GM12875 (cell line): ENCODE measurements at regions not wholly inside any gene's neighbourhood (a gene's known extent, or its start where the extent isn't known, plus 50 kb on each side); places are given as distances from the start of the nearest gene placed in this dataset.

Experiments used
- H3K4me3 ChIP-seq: one replicate; pipeline ENCODE4 v1.5.1; 2011; ENCODE audit warnings: low read depth, low read length, control low read depth
- TF ChIP-seq, protein P1 (sequence below): IDR thresholded peaks from 2 replicates; pipeline ENCODE4 v1.5.1; 2011; ENCODE audit warnings: low read depth, mild to moderate bottlenecking, control low read depth, inconsistent platforms, low read length, moderate library complexity, borderline replicate concordance; ENCODE audit not compliant: insufficient read depth

DNA sequence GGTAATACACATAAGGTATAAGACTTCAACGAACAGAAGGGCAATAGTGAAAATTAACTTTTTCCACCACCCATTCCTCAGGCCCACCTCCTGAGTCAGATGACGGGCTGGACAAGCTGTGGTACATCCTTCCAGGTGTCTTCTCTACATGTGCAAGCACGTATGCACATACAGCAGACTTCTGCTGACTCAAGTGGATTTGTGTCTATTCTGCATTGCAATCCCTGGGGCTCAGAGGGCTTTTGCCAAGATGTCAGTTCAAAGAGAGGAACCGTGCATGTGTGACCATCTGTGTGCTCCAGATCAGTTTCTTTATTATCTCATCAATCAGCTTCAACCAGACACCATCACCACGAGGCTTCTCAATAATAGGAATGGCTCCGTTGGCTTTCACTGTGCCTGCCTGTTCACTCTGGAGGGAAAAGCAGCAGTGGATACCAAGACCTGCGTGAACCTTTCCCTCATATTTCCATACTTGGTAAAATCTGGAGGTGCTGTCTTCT is 288.4 kb downstream of the MTRR start:
- H3K4me3 ChIP-seq, result no peak overlapping the region
- TF ChIP-seq, protein P1, sequence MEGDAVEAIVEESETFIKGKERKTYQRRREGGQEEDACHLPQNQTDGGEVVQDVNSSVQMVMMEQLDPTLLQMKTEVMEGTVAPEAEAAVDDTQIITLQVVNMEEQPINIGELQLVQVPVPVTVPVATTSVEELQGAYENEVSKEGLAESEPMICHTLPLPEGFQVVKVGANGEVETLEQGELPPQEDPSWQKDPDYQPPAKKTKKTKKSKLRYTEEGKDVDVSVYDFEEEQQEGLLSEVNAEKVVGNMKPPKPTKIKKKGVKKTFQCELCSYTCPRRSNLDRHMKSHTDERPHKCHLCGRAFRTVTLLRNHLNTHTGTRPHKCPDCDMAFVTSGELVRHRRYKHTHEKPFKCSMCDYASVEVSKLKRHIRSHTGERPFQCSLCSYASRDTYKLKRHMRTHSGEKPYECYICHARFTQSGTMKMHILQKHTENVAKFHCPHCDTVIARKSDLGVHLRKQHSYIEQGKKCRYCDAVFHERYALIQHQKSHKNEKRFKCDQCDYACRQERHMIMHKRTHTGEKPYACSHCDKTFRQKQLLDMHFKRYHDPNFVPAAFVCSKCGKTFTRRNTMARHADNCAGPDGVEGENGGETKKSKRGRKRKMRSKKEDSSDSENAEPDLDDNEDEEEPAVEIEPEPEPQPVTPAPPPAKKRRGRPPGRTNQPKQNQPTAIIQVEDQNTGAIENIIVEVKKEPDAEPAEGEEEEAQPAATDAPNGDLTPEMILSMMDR, result no peak

DNA sequence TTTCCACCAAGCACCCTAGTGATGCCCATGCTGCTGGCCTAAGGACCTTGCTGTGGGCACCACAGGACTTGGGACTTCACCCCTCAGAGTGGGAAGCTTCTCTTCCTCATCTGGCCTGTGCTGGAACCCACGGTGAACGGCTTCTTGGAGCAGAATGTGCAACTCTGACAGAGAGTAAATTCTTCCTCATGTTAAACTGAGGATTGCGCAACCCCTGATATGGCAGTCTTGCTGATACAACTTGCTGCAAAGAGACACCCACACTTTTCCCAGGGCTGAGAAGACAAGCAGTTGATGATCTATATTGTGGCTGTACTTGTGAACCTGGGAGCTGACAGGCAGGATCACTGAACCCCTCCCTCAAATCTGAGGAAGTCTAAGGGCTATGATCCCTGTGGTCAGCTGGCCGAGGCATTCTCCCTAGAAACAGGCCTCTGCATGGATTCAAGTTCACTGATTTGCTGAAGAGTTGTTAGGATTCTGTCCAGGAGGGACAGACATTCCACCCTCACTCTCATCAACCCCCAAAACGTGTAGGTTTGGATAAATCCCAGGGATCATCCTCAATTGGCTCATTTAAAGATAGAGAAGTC is 307.2 kb downstream of the MTRR start:
- TF ChIP-seq, protein P1, result no peak
- H3K4me3 ChIP-seq, result no peak overlapping the region

DNA sequence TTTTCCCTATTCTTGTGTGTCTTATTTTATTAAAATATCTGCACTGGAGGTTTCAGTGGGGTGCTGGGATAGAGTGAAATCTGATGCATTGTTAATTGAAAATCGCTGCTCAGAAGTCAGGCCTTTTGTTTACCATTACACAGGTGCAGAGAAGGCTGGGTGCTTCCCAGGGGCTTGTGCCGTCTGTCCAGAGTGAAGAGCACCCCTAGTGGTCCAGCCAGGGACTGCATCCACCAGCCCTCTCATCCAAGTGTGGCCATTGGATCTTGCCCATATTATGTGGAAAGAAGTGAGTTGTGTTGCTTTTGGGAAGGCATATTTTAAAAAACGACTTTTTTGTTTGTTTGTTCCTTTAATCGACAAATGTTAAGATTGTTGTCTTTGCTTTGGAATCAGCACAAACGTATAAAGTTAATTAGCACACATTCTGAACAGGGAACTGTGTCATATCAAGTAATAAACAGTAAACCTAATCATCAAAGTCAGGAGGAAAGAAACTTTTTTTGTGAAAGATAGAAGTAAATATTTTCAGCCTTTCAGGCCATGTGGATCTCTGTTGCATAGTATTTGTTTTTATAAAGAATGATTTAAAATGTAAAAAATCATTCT is 315.6 kb downstream of the MTRR start:
- no peak overlapping the region for H3K4me3 ChIP-seq
- TF ChIP-seq, protein P1, result peak; percentile 94

DNA sequence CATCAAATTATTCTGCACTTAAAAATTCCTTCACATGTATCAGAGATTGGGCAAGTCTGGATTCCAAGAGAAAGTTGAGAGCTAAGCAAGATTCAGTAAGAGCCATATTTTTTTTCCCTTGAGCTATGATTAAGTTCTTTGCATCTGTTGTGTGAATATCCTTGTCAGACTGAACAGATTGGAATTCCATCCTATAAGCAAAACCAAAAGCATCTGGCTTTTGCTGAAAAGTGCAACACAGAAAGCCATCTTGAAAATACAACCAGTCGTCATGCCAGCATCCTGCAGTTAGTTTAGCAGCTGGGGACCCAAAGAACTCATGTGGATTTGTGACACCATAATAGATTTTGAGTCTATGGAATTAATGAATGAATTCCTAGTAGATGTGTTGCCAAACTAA is 316.9 kb downstream of the MTRR start:
- TF ChIP-seq, protein P1, result no peak
- no peak overlapping the region for H3K4me3 ChIP-seq

GRCh38 chr5:8188874-8189565 is 320.1 kb downstream of the MTRR start:
- no peak overlapping the region for H3K4me3 ChIP-seq
- TF ChIP-seq, protein P1, result no peak

GRCh38 chr5:8192840-8193239 is 323.9 kb downstream of the MTRR start:
- H3K4me3 ChIP-seq, result no peak overlapping the region
- TF ChIP-seq, protein P1, result no peak
